Stimulated activated effector memory CD8-positive, alpha-beta T cell treated with anti-CD3 and anti-CD28 coated beads, Interleukin-12 subunit alpha, Interleukin-12 subunit beta, amount 100 ng/mL, for 72 hours (primary cell): ENCODE measurements at regions not wholly inside any gene's neighbourhood (a gene's known extent, or its start where the extent isn't known, plus 50 kb on each side); places are given as distances from the start of the nearest gene placed in this dataset.
"Not testable (repeated sequence)": the region's sequence is repeated elsewhere in the genome, so short reads cannot be mapped to it uniquely, and the experiment has no call there.

Experiments
- ATAC-seq: fragments of 150-1000 bp; cut with Tn5 transposase; 2 replicates; pipeline ENCODE4 v1.10.0; 2021
- DNase-seq, 2 donors: peaks; one replicate each; pipeline ENCODE4 v3.0.0; 2021 to 2022; ENCODE audit warnings: low spot score in 2 of 2
- H3K27ac Mint-ChIP-seq: one replicate; pipeline ENCODE4 v1.8.0; 2022; ENCODE audit warnings: mild to moderate bottlenecking, mixed read lengths
- H3K36me3 Mint-ChIP-seq: one replicate; pipeline ENCODE4 v1.8.0; 2022; ENCODE audit warnings: mild to moderate bottlenecking, mixed read lengths
- H3K4me1 Mint-ChIP-seq: one replicate; pipeline ENCODE4 v1.8.0; 2022; ENCODE audit warnings: mixed read lengths
- H3K4me3 Mint-ChIP-seq: one replicate; pipeline ENCODE4 v1.8.0; 2022; ENCODE audit warnings: mild to moderate bottlenecking, mixed read lengths
- H3K9me3 Mint-ChIP-seq: one replicate; pipeline ENCODE4 v1.8.0; 2022; ENCODE audit warnings: mixed read lengths

DNA sequence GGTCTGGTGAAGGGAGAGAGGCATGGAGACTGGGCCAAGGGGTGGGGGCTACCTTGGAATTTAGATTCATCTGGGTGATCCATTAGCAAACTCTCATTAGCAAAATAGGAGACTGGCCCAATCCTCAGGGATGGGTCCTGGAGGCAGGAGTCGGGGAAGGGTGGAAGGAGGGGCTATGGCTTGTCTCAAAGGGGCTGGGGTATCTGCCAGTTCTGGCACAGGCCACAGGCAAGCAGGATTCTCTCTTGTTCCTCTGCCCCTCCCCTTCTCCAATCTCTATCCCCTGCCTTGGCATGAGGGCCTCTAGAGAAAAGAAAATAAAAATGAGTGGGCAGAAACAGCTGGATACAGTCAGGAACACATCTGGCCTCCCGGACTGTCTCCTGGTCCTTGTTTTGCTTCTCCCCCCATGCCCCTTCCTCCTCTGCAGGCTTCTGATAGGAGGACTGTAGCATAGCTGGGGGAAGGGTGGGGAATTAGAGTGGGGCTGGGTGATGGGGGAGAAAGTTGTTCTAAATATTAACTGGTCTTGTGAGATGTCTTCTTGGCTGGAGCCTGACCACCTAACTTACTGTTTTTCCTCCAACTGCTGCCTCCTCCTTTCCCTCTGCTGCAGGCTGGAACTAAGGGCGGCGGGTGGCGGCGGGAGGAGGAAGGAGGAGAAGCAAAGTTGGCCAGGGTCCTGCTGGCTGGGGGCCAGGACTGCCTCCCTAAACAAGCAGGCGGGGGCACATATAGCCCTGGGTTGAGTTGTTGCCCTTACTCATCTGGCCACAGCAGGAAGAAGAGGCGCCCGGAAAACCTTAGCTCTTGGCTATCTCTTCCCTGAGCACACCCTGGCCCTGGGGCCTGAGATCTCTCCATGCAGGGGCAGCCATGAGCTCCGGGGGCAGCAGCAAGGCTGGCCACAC, 53.3 kb upstream of the LAS1L start:
- H3K9me3 Mint-ChIP-seq, result no peaks in the 10 kb centered on the region
- peaks cover under 1% of the 10 kb centered on the region for H3K4me1 Mint-ChIP-seq
- DNase-seq (no peak), ATAC-seq (no peak)
- no peaks in the 10 kb centered on the region for H3K36me3 Mint-ChIP-seq
- no peak overlapping the region for H3K4me3 Mint-ChIP-seq
- peak overlapping the region; percentile 23 for H3K27ac Mint-ChIP-seq

DNA sequence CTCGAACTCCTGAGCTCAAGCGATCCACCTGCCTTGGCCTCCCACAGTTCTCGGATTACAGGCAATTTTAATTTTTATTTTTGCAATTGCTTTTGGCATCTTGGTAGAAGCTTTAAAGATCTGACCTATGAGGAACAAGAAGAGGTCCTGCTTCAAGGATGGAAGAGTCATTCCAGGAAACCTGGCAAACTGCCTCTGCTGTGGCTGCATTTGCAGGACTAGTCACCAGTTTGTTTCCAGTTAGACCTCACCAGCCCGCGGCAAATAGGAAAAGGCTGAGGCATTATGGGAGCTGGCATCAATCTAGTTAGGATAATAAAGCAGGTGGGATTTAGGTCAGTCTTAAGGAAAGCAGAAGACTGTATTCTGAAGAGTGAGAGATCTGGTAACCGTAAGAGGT, 51.9 kb upstream of the LAS1L start:
- H3K4me1 Mint-ChIP-seq, result peaks cover 12% of the 10 kb centered on the region
- no peaks in the 10 kb centered on the region for H3K36me3 Mint-ChIP-seq
- ATAC-seq (no peak), DNase-seq (no peak)
- H3K27ac Mint-ChIP-seq, result no peak overlapping the region
- no peak overlapping the region for H3K4me3 Mint-ChIP-seq
- no peaks in the 10 kb centered on the region for H3K9me3 Mint-ChIP-seq

DNA sequence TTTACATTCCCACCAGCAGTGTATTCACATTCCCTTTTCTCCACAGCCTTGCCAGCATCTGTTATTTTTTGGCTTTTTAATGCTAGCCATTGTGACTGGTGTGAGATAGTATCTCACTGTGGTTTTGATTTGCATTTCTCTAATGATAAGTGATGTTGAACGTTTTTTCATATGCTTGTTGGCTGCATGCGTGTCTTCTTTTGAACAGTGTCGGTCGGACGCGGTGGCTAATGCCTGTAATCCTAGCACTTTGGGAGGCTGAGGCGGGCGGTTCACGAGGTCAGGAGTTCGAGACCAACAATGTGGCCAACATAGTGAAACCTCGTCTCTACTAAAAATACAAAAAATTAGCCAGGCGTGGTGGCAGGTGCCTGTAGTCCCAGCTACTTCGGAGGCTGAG, 50.6 kb upstream of the LAS1L start:
- ATAC-seq, H3K4me3 Mint-ChIP-seq, H3K36me3 Mint-ChIP-seq, H3K9me3 Mint-ChIP-seq, DNase-seq, H3K27ac Mint-ChIP-seq: not testable (repeated sequence)
- peaks cover 12% of the 10 kb centered on the region for H3K4me1 Mint-ChIP-seq
